ENCODE measurements at regions not wholly inside any gene's neighbourhood (a gene's known extent, or its start where the extent isn't known, plus 50 kb on each side); places are given as distances from the start of the nearest gene placed in this dataset.

- Histone ChIP-seq H3K36me3 (ENCODE audit: low read length) (no peaks in the 10 kb centered on the region), H3K27ac (ENCODE audit: low read depth, low read length) (no peak overlapping the region), H3K79me2 (ENCODE audit: insufficient read depth, low read length) (no peaks in the 10 kb centered on the region), H3K4me2 (ENCODE audit: low read depth, low read length, poor library complexity, severe bottlenecking) (no peak overlapping the region), H3K27me3 (ENCODE audit: low read length) (no peaks in the 10 kb centered on the region), H3F3A (ENCODE audit: insufficient read depth) (no peaks in the 10 kb centered on the region), H3K9me3 (ENCODE audit: insufficient read depth, low read length) (no peaks in the 10 kb centered on the region), H3K9me2 (replicated peaks; ENCODE audit: insufficient read depth, low read length) (no peaks in the 10 kb centered on the region), H3K4me3 (ENCODE audit: insufficient read depth, low read length, poor library complexity, severe bottlenecking) (no peak overlapping the region), H4K20me1 (ENCODE audit: low read depth, low read length) (no peaks in the 10 kb centered on the region), H3K9ac (ENCODE audit: low read length) (no peak overlapping the region), H2AFZ (ENCODE audit: low read depth, low read length, severe bottlenecking) (no peak overlapping the region)
- no peak for TF ChIP-seq EZH2phosphoT487 (conservative IDR thresholded peaks at IDR 0.05; ENCODE audit: low read length)
- TF ChIP-seq, protein P1, sequence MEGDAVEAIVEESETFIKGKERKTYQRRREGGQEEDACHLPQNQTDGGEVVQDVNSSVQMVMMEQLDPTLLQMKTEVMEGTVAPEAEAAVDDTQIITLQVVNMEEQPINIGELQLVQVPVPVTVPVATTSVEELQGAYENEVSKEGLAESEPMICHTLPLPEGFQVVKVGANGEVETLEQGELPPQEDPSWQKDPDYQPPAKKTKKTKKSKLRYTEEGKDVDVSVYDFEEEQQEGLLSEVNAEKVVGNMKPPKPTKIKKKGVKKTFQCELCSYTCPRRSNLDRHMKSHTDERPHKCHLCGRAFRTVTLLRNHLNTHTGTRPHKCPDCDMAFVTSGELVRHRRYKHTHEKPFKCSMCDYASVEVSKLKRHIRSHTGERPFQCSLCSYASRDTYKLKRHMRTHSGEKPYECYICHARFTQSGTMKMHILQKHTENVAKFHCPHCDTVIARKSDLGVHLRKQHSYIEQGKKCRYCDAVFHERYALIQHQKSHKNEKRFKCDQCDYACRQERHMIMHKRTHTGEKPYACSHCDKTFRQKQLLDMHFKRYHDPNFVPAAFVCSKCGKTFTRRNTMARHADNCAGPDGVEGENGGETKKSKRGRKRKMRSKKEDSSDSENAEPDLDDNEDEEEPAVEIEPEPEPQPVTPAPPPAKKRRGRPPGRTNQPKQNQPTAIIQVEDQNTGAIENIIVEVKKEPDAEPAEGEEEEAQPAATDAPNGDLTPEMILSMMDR (IDR thresholded peaks at IDR 0.05; ENCODE audit: insufficient read depth, low read length, poor library complexity, severe bottlenecking) = no peak
These were observed 246.0 kb downstream of the GADD45G start for GRCh38 chr9:89850631-89851325.

GRCh38 chr9:89853161-89853560 lies 248.3 kb downstream of the GADD45G start:
- H3K9me3 ChIP-seq (ENCODE audit: insufficient read depth, low read length) = no peaks in the 10 kb centered on the region
- no peak overlapping the region for H3K27ac ChIP-seq (ENCODE audit: low read depth, low read length)
- H2AFZ ChIP-seq (ENCODE audit: low read depth, low read length, severe bottlenecking) = no peak overlapping the region
- no peaks in the 10 kb centered on the region for H3K79me2 ChIP-seq (ENCODE audit: insufficient read depth, low read length)
- H3K4me2 ChIP-seq (ENCODE audit: low read depth, low read length, poor library complexity, severe bottlenecking) = no peak overlapping the region
- no peaks in the 10 kb centered on the region for H3K9me2 ChIP-seq (replicated peaks; ENCODE audit: insufficient read depth, low read length)
- H3K9ac ChIP-seq (ENCODE audit: low read length) = no peak overlapping the region
- H3F3A ChIP-seq (ENCODE audit: insufficient read depth) = no peaks in the 10 kb centered on the region
- no peaks in the 10 kb centered on the region for H4K20me1 ChIP-seq (ENCODE audit: low read depth, low read length)
- H3K4me3 ChIP-seq (ENCODE audit: insufficient read depth, low read length, poor library complexity, severe bottlenecking) = no peak overlapping the region
- H3K27me3 ChIP-seq (ENCODE audit: low read length) = no peaks in the 10 kb centered on the region
- no peaks in the 10 kb centered on the region for H3K36me3 ChIP-seq (ENCODE audit: low read length)
- no peak for TF ChIP-seq EZH2phosphoT487 (conservative IDR thresholded peaks at IDR 0.05; ENCODE audit: low read length)
- TF ChIP-seq, protein P1 (IDR thresholded peaks at IDR 0.05; ENCODE audit: insufficient read depth, low read length, poor library complexity, severe bottlenecking) = no peak

DNA sequence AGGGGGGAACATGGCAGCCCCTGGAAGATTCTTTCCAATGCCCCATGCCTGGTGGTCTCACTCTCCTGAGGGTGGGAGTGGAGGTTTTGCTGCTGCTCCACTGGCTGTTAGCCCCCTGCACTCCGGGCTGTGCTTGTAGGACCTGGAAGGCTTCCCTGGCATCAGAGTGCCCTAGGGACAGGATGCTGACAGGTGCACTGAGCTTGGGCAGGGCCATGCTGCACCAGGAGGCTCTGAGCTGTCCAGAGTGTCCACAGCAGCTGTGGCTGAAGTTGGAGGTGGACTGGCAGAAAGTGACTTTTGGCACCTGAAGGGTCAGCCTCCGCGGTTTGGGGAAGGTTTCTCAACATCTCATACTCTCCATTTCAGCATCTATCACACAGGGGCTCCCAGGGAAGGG lies 249.1 kb downstream of the GADD45G start:
- Histone ChIP-seq H4K20me1 (ENCODE audit: low read depth, low read length) (no peaks in the 10 kb centered on the region), H3K27me3 (ENCODE audit: low read length) (no peaks in the 10 kb centered on the region), H3K9ac (ENCODE audit: low read length) (no peak overlapping the region), H3K36me3 (ENCODE audit: low read length) (no peaks in the 10 kb centered on the region), H3K4me2 (ENCODE audit: low read depth, low read length, poor library complexity, severe bottlenecking) (no peak overlapping the region), H3K27ac (ENCODE audit: low read depth, low read length) (no peak overlapping the region), H3K9me3 (ENCODE audit: insufficient read depth, low read length) (no peaks in the 10 kb centered on the region), H2AFZ (ENCODE audit: low read depth, low read length, severe bottlenecking) (no peak overlapping the region), H3K79me2 (ENCODE audit: insufficient read depth, low read length) (no peaks in the 10 kb centered on the region), H3F3A (ENCODE audit: insufficient read depth) (no peaks in the 10 kb centered on the region), H3K9me2 (replicated peaks; ENCODE audit: insufficient read depth, low read length) (no peaks in the 10 kb centered on the region), H3K4me3 (ENCODE audit: insufficient read depth, low read length, poor library complexity, severe bottlenecking) (no peak overlapping the region)
- no peak for TF ChIP-seq EZH2phosphoT487 (conservative IDR thresholded peaks at IDR 0.05; ENCODE audit: low read length)
- TF ChIP-seq, protein P1 (IDR thresholded peaks at IDR 0.05; ENCODE audit: insufficient read depth, low read length, poor library complexity, severe bottlenecking) = no peak

All from SU-DHL-6 (cell line).